Mammary epithelial cell (primary cell): ENCODE measurements at regions not wholly inside any gene's neighbourhood (a gene's known extent, or its start where the extent isn't known, plus 50 kb on each side); places are given as distances from the start of the nearest gene placed in this dataset.

Experiments
- CTCF ChIP-seq, 2 donors: IDR thresholded peaks in 1 of 2; conservative IDR thresholded peaks in 1 of 2; 2 replicates each; pipeline ENCODE4 v1.5.1; 2011 to 2012; ENCODE audit warnings: inconsistent platforms in 2 of 2, low read length in 2 of 2, mild to moderate bottlenecking in 2 of 2, control low read depth in 1 of 2, low read depth in 1 of 2; ENCODE audit not compliant: insufficient read depth in 1 of 2; ENCODE audit errors: extremely low read depth in 1 of 2
- EZH2 ChIP-seq: IDR thresholded peaks from 2 replicates; pipeline ENCODE4 v1.6.1; 2012; ENCODE audit warnings: low read length, inconsistent platforms, borderline replicate concordance

DNA sequence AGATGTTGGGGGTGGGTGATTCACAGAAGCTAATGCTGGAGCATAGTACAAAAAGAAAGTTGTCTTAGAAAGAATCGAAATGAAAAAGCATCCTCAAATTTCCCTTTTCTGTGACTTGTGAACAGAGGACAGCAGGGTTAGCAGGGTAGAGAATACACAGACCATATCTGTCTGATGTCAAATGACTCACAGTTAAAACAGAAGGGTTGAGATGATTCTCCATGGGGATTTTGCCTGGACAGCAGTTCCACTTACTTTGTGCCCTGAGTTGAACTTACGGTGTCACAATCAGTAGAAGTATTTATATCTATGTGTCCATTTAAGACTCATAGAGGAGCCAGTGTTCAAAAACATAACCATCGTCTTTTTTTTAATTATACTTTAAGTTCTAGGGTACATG is 801.6 kb downstream of the KCTD16 start:
- TF ChIP-seq CTCF (conservative IDR thresholded peaks at IDR 0.05 in 1 of 2, IDR thresholded peaks at IDR 0.05 in 1 of 2; ENCODE audit: extremely low read depth in 1 of 2, insufficient read depth in 1 of 2, low read depth in 1 of 2, low read length in 2 of 2) (no peak), EZH2 (no peak)
